IgD-negative memory B cell (primary cell): ENCODE measurements at regions not wholly inside any gene's neighbourhood (a gene's known extent, or its start where the extent isn't known, plus 50 kb on each side); places are given as distances from the start of the nearest gene placed in this dataset.
A peak's percentile ranks its signal among the peaks of the same experiment; 100 is the strongest.

Experiments
- H3K27ac Mint-ChIP-seq, 3 donors: one replicate each; pipeline ENCODE4 v1.8.0; 2020 to 2022; ENCODE audit warnings: mild to moderate bottlenecking in 3 of 3, mixed read lengths in 3 of 3, moderate library complexity in 1 of 3
- H3K27me3 Mint-ChIP-seq: one replicate; pipeline ENCODE4 v1.8.0; 2021; ENCODE audit warnings: mixed read lengths
- H3K36me3 Mint-ChIP-seq: one replicate; pipeline ENCODE4 v1.8.0; 2020; ENCODE audit warnings: mild to moderate bottlenecking, mixed read lengths
- H3K4me1 Mint-ChIP-seq, 3 donors: one replicate each; pipeline ENCODE4 v1.8.0; 2020 to 2022; ENCODE audit warnings: mixed read lengths in 3 of 3, mild to moderate bottlenecking in 1 of 3
- H3K4me3 Mint-ChIP-seq, 4 donors: one replicate each; pipeline ENCODE4 v1.8.0; 2020 to 2022; ENCODE audit warnings: mild to moderate bottlenecking in 4 of 4, mixed read lengths in 4 of 4, moderate library complexity in 3 of 4
- H3K9me3 Mint-ChIP-seq, 3 donors: one replicate each; pipeline ENCODE4 v1.8.0; 2020 to 2021; ENCODE audit warnings: mixed read lengths in 3 of 3, mild to moderate bottlenecking in 1 of 3

DNA sequence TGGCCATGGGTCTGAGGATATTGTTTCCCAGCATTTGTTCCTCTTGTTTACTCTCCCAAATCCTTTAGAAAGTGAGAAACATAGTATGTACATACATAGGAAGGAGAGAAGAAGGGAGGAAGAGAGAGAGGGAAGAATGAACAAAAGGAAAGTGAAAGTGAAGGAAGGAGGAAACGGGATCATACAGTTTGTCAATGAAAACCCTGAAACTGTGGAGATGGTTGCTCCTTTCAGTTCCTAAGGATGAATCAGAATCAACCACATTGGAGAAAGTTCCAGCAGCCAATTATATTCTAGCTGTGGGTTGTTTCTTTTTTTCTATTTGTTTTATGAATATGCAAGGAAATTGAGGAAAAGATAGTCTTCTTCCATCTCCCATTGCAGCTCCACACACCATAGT lies 396.5 kb downstream of the MLLT3 start:
- H3K4me1 Mint-ChIP-seq, result no peaks in the 10 kb centered on the region
- peaks cover 0 to 2% (median 0%) of the 10 kb centered on the region in 3 donors for H3K9me3 Mint-ChIP-seq
- H3K4me3 Mint-ChIP-seq, result peak overlapping the region in 1 of 4 donors; percentile 0
- H3K36me3 Mint-ChIP-seq, result no peaks in the 10 kb centered on the region
- H3K27ac Mint-ChIP-seq, result no peak overlapping the region
- peaks cover 2% of the 10 kb centered on the region for H3K27me3 Mint-ChIP-seq

DNA sequence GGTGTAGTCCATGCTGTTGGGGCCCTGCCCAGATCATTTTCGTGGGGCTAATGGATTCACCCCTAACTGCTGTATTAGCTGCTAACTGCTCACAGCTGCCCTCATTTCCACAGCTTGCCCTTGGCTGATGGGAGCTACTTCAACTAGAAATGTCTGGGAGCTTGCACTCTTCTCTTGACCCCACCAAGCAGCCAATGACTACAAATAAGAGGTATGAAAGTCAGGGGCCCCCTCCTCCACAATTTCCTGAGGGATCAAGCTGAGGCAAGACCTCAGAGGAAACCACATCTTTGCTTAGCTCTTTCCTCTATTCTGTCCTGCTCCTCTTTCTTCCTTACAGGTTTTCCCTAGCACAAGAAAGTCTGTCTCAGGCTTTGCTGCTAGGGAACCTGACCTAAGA lies 397.5 kb downstream of the MLLT3 start:
- H3K27ac Mint-ChIP-seq, result no peak overlapping the region
- no peak overlapping the region for H3K4me3 Mint-ChIP-seq
- H3K36me3 Mint-ChIP-seq, result no peaks in the 10 kb centered on the region
- peaks cover 0 to 2% (median 0%) of the 10 kb centered on the region in 3 donors for H3K9me3 Mint-ChIP-seq
- H3K4me1 Mint-ChIP-seq, result no peaks in the 10 kb centered on the region
- peaks cover 2% of the 10 kb centered on the region for H3K27me3 Mint-ChIP-seq

DNA sequence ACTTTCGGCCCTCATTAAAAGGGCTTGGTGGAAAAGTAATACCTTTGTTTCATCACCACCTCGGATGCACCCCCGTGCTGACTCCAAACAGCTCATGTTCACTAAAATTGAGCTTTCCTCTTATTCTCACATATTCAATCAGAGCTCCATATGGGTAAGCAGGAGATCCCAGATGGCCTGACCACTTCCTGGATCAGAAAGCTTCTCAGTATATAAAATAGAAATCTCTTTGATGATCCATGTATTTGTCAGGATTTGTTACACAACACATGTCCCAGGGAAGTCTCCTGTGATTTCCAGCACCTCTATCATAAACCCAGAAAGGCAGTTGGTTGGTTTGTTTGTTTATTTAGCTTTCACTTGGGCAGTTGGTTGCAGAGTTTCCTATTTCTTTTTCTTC lies 402.0 kb downstream of the MLLT3 start:
- peaks cover 2% of the 10 kb centered on the region for H3K27me3 Mint-ChIP-seq
- H3K4me1 Mint-ChIP-seq, result no peaks in the 10 kb centered on the region
- no peaks in the 10 kb centered on the region for H3K36me3 Mint-ChIP-seq
- no peak overlapping the region for H3K4me3 Mint-ChIP-seq
- no peaks in the 10 kb centered on the region for H3K9me3 Mint-ChIP-seq
- no peak overlapping the region for H3K27ac Mint-ChIP-seq

DNA sequence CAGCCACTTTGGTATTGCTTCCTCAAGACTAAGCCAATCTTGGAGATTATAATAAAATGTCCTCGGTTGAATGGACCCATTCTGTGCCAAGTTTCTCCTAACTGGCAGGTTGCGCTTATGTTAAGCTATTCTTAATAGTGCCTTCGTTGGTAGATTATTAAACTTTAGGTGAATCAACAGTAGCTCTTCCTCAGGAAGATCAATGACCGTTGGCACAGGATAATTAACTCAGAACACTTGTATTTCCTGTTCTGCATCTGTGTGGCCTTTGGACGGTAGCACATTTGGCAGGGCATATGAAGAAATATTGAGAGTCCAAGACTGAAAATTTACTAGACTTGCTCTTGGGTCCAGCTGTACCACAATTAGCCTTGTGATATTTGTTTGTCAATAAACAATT lies 402.9 kb downstream of the MLLT3 start:
- H3K4me1 Mint-ChIP-seq, result no peaks in the 10 kb centered on the region
- no peaks in the 10 kb centered on the region for H3K9me3 Mint-ChIP-seq
- no peaks in the 10 kb centered on the region for H3K36me3 Mint-ChIP-seq
- H3K27ac Mint-ChIP-seq, result no peak overlapping the region
- H3K27me3 Mint-ChIP-seq, result no peaks in the 10 kb centered on the region
- no peak overlapping the region for H3K4me3 Mint-ChIP-seq

DNA sequence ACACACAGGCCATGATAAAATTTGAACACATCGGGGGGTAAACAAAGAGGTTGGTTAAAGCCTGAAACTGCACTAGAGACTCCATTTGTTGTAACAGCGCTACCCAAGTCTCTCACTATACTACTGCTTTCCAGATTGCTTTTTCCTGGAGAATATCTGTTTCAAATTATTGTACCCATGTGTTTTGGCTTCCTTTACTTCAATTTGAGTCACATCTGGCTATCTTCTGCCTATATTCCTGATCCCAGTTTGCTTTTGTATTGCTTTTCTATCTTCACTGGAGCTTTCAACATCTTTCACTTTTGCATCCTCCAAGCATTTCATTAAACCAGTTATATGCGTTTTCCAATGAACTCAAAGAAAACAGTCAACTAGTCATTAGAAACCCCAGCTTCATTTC lies 404.7 kb downstream of the MLLT3 start:
- H3K9me3 Mint-ChIP-seq, result no peaks in the 10 kb centered on the region
- H3K4me3 Mint-ChIP-seq, result no peak overlapping the region
- no peaks in the 10 kb centered on the region for H3K36me3 Mint-ChIP-seq
- H3K4me1 Mint-ChIP-seq, result no peaks in the 10 kb centered on the region
- no peaks in the 10 kb centered on the region for H3K27me3 Mint-ChIP-seq
- H3K27ac Mint-ChIP-seq, result no peak overlapping the region

DNA sequence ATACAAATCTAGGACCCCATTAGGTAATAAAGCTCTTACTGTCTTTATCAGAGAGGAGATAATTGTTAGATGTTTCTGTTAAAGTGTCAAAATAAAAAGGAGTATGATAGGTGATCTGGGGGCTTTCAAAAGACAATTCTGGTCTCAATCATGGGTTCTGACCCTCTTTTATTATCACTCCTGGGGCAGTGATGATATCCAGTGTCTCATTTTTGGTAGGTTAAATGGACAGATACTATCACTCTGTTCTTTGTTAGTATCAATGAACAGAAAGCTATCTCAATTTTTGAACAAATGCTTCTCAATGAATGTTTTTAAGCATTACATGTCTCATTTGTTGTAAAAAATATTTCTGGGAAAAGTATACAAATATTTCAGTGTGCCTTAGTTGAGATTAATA lies 405.9 kb downstream of the MLLT3 start:
- Mint-ChIP-seq H3K36me3 (no peaks in the 10 kb centered on the region), H3K9me3 (no peaks in the 10 kb centered on the region), H3K27me3 (no peaks in the 10 kb centered on the region), H3K4me1 (no peaks in the 10 kb centered on the region), H3K4me3 (no peak overlapping the region), H3K27ac (no peak overlapping the region)

DNA sequence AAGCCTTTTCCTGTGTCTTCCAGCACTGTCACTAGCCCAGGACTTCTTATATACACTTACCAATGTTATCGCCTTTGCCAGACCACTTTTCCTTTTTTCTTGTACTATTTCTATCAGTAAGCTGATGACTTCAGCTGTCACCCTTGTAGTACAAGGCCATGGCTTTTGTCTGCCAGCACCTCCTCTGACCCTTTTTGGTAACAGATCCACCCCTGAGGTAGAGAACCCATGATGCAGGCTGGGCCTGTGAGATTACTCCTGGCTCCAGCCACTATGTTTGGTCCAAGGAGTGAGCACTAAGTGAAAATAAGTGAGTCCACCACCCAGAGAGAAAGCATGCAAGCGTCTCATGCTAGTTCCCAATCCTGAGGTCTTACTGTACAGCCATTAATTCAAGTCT lies 406.7 kb downstream of the MLLT3 start:
- H3K27me3 Mint-ChIP-seq, result no peaks in the 10 kb centered on the region
- H3K27ac Mint-ChIP-seq, result no peak overlapping the region
- H3K9me3 Mint-ChIP-seq, result no peaks in the 10 kb centered on the region
- H3K36me3 Mint-ChIP-seq, result no peaks in the 10 kb centered on the region
- no peak overlapping the region for H3K4me3 Mint-ChIP-seq
- H3K4me1 Mint-ChIP-seq, result no peaks in the 10 kb centered on the region

DNA sequence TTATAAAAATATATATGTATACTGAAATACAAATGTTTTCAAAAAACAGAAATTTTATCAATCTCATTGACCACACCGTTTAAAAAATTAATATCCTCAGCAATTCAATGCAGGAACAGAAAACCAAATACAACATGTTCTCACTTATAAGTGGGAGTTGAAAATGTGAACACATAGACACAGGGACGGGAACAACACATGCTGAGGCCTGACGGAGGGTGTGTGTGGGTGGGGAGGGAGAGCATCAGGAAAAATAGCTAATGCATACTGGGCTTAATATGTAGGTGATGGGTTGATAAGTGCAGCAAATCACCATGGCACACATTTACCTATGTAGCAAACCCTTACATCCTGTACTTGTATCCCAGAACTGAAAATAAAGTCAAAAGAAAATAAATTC lies 409.5 kb downstream of the MLLT3 start:
- Mint-ChIP-seq H3K27me3 (no peaks in the 10 kb centered on the region), H3K27ac (no peak overlapping the region), H3K4me1 (no peaks in the 10 kb centered on the region), H3K4me3 (no peak overlapping the region), H3K36me3 (peaks cover 2% of the 10 kb centered on the region), H3K9me3 (no peaks in the 10 kb centered on the region)

DNA sequence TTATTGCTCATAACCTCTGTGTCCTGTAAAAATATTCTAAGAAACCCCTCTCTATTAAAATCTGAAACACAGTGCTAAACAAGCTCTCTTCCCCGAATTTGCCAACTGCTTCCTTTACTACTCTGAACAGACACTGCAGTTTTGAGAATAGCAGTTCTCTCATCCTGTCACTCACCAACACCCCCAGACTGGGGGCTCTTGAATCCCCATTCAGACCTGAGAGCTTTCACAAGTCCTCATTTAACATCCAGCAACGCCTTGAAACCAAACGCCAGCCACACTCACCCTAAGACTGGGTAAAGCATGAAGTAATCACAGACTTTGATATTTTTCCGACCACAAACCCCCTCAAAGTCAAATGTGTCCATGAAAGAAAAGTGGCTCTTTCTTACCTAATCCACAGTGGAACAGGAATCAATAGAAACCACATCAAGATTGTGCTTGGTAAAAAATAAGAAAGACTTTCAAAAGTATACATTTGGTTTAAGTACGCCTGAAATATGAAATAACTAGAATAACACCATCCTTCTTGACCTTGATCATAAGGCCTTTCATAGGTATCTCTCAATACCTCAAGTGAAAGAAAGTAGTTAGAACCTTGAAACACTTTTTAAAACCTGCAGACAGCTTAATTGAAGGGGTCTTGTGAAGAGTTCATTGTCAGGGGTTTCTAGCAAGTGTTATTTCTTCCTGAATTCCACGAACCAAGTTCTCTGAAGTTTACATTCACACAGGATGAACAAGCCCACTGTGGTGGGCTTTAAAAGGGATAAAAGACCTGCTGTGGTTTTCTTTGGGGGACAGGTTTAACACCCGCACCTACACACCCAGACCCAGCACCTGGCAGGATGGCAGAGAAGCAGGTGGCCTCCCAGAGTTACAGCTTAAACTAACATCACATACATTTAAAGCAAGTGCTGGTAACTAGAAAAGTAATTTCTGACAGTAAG lies 412.6 kb downstream of the MLLT3 start:
- H3K36me3 Mint-ChIP-seq, result peaks cover 2% of the 10 kb centered on the region
- H3K4me1 Mint-ChIP-seq, result no peaks in the 10 kb centered on the region
- peaks cover 5% of the 10 kb centered on the region for H3K27me3 Mint-ChIP-seq
- no peak overlapping the region for H3K27ac Mint-ChIP-seq
- H3K4me3 Mint-ChIP-seq, result peak overlapping the region in 1 of 4 donors; percentile 74
- no peaks in the 10 kb centered on the region for H3K9me3 Mint-ChIP-seq

DNA sequence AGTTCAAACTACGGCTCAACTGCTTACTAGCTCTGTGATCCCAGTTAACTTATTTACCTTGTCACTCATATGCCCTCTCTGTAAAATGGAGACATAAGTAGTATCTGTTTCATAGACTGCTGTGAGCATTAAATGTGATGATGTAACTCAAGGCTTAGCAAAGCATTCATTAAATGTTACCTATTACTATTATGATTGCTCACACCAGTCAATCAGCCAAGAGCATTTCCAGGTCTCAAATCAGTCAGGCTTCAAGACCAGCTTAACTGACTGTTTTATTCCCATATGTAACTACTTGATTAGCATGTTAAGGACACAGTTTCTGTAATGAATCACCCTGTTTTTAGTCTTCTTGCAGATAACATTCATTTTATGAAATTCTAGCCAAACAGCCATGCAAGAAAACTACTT lies 413.3 kb downstream of the MLLT3 start:
- Mint-ChIP-seq H3K27ac (no peak overlapping the region), H3K36me3 (peaks cover 2% of the 10 kb centered on the region), H3K4me3 (no peak overlapping the region), H3K27me3 (peaks cover 5% of the 10 kb centered on the region), H3K4me1 (no peaks in the 10 kb centered on the region), H3K9me3 (no peaks in the 10 kb centered on the region)

DNA sequence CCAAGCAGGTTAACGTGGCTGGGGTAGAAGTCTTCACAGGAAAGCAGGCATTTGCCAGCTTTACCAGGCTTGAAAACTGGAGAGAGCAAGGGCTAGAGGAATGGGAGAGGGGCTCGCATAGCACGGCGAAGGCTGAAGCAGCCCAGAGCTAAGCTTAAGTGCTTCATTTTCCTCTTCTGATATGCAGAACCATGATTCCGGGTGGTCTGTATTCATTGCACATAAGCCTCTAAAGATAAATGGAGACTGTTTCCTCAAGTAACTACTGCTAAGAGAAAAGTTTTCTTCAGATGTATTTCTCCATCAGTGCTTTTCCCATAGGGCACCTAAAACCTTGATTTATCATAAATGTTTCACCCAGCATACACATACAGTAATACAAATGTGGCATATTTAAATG lies 414.1 kb downstream of the MLLT3 start:
- peaks cover 2% of the 10 kb centered on the region for H3K36me3 Mint-ChIP-seq
- H3K27ac Mint-ChIP-seq, result no peak overlapping the region
- no peaks in the 10 kb centered on the region for H3K4me1 Mint-ChIP-seq
- no peaks in the 10 kb centered on the region for H3K9me3 Mint-ChIP-seq
- H3K4me3 Mint-ChIP-seq, result no peak overlapping the region
- peaks cover 5% of the 10 kb centered on the region for H3K27me3 Mint-ChIP-seq

DNA sequence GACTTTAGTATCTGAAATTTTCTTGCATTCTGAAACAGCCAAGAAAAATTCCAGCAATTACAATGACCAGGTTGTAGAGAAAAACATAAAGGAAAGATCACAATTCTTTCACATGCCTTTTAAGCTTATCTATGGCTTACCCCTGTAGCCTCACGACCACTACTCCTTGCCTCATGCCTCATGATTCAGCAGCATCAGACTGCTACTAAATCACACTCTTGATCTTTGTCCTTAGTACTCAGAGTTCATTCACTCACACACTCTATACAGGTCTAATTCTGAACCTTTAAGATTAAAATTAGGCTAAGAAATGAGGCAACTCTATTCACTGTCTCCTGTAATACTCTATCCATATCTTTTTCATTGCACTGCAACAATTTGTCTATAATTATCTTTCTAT lies 415.1 kb downstream of the MLLT3 start:
- Mint-ChIP-seq H3K27ac (no peak overlapping the region), H3K4me1 (no peaks in the 10 kb centered on the region), H3K9me3 (no peaks in the 10 kb centered on the region)

DNA sequence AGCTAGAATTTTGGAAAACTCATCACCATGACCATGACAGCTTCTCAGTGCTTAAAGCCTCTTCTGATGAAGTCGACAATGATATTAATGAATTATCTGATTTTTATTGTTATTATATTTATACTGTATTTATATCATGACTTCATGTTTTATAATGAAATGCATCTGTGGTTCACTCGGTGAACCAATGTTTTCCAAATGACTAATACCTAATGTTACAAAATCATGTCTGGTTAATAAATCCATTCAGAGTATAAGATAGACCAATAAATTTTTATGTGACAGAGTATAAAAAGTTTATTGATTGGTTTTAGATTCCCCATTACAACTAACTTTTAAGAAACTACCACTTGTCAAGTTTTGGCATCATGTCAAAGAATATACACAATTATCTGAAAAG lies 416.5 kb downstream of the MLLT3 start:
- Mint-ChIP-seq H3K27me3 (peaks cover 5% of the 10 kb centered on the region), H3K36me3 (peaks cover 2% of the 10 kb centered on the region), H3K9me3 (no peaks in the 10 kb centered on the region), H3K4me3 (no peak overlapping the region), H3K27ac (no peak overlapping the region), H3K4me1 (no peaks in the 10 kb centered on the region)

More for the DNA sequence above, 415.1 kb downstream of the MLLT3 start:
- Mint-ChIP-seq H3K36me3 (peaks cover 2% of the 10 kb centered on the region), H3K4me3 (no peak overlapping the region), H3K27me3 (peaks cover 5% of the 10 kb centered on the region)

DNA sequence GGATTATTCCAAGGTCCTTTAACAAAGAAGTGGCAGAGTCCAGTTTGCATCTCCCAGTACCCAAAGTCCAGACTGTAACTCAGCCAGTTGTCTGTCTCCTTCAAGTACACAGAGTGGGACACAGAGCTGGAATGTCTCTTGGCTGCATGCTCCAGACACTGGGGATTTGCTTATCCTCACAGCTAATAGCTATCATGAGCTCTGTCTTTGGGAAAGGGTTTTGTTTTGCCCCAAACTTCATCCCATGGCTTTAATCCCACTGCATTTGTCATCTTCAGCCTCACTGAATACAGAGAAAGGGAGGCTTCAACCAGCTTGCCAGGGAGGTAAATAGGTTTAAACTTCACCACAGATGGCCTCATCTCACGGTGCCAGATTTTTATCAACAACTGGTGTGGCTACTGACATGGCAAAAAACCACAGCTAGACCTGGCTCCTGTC lies 412.2 kb upstream of the SLC24A2 start:
- Mint-ChIP-seq H3K4me1 (peaks cover 0 to 2% (median 0%) of the 10 kb centered on the region in 3 donors), H3K36me3 (no peaks in the 10 kb centered on the region), H3K9me3 (peaks cover 0 to 9% (median 0%) of the 10 kb centered on the region in 3 donors), H3K27ac (no peak overlapping the region), H3K27me3 (peaks cover 4% of the 10 kb centered on the region), H3K4me3 (no peak overlapping the region)

DNA sequence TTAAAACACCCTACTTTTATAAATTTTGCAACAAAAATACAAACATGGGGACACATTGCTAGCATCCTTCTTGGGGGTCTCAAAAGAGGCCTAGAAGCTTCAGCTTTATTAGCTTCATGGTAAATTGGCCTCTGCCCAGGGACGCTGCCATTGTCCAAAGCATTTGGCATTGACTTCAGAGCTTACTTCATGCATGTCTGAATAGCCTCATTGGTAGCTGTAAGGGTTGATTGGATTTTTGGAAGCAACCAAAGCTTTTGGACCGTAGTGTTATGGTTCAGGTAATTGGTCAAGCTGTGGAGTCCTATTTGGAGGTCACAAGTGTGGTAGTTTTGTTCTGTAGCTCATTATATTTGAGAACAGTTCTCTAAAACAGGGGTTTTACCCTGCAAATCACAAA lies 411.7 kb upstream of the SLC24A2 start:
- H3K27ac Mint-ChIP-seq, result no peak overlapping the region
- no peak overlapping the region for H3K4me3 Mint-ChIP-seq
- H3K4me1 Mint-ChIP-seq, result peaks cover 0 to 2% (median 0%) of the 10 kb centered on the region in 3 donors
- H3K9me3 Mint-ChIP-seq, result peaks cover 0 to 12% (median under 1%) of the 10 kb centered on the region in 3 donors
- H3K36me3 Mint-ChIP-seq, result no peaks in the 10 kb centered on the region
- H3K27me3 Mint-ChIP-seq, result peaks cover 4% of the 10 kb centered on the region

DNA sequence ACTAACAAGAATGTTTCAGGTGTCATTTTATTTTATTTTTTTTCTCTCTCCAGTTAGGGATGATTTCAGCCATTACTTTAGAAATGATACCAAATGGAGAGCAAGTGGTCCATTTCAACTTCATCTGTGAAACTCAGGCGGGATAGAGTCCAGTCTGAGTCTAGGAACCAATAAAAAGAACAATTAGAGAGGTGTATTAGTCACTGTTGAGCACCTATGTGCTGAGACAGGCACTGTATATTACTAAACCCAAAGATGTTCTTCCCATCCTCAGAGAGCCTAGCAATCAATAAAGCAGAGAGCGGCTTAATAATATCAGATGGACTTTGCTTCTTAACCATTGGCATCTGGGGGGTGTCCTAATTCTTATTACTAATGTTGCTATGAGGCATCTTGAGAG lies 410.3 kb upstream of the SLC24A2 start:
- Mint-ChIP-seq H3K27ac (no peak overlapping the region), H3K4me1 (peaks cover 0 to 2% (median 0%) of the 10 kb centered on the region in 3 donors), H3K27me3 (peaks cover 2% of the 10 kb centered on the region), H3K36me3 (no peaks in the 10 kb centered on the region), H3K9me3 (peaks cover 2 to 15% (median 2%) of the 10 kb centered on the region in 3 donors), H3K4me3 (no peak overlapping the region)
